ENCODE measurements at regions not wholly inside any gene's neighbourhood (a gene's known extent, or its start where the extent isn't known, plus 50 kb on each side); places are given as distances from the start of the nearest gene placed in this dataset.

- no peak for TF ChIP-seq CTCF (conservative IDR thresholded peaks at IDR 0.05 in 1 of 2, IDR thresholded peaks at IDR 0.05 in 1 of 2; ENCODE audit: extremely low read depth in 1 of 2, insufficient read depth in 1 of 2, low read depth in 1 of 2, low read length in 2 of 2)
- no peak for TF ChIP-seq EZH2 (IDR thresholded peaks at IDR 0.05; ENCODE audit: borderline replicate concordance, low read length)
Observed at GRCh38 chr17:22704674-22705073, 1012.4 kb downstream of the KCNJ18 start.

Measured in mammary epithelial cell (primary cell).